Loucy (cell line): ENCODE measurements at regions not wholly inside any gene's neighbourhood (a gene's known extent, or its start where the extent isn't known, plus 50 kb on each side); places are given as distances from the start of the nearest gene placed in this dataset.

Source experiments
- H2AFZ ChIP-seq: fragments of 200-600 bp; sonication (generic); 2 replicates; pipeline ENCODE4 v1.6.0; 2016; ENCODE audit warnings: antibody characterized with exemption, mild to moderate bottlenecking, low read length, moderate library complexity
- H3F3A ChIP-seq: fragments of 200-600 bp; 2 replicates; pipeline ENCODE4 v1.6.0; 2016; ENCODE audit warnings: antibody characterized with exemption, low read depth, mild to moderate bottlenecking
- H3K27me3 ChIP-seq: fragments of 200-600 bp; sonication (generic); 2 replicates; pipeline ENCODE4 v1.6.1; 2014; ENCODE audit warnings: low read length, mild to moderate bottlenecking; ENCODE audit not compliant: insufficient read depth, poor library complexity, severe bottlenecking
- H3K36me3 ChIP-seq: fragments of 200-600 bp; sonication (generic); 2 replicates; pipeline ENCODE4 v1.6.1; 2016; ENCODE audit warnings: low read length; ENCODE audit not compliant: insufficient read depth
- H3K4me1 ChIP-seq: fragments of 200-600 bp; sonication (generic); 2 replicates; pipeline ENCODE4 v1.5.1; 2014; ENCODE audit warnings: low read length, mild to moderate bottlenecking; ENCODE audit not compliant: insufficient read depth, poor library complexity, severe bottlenecking
- H3K4me2 ChIP-seq: fragments of 200-600 bp; sonication (generic); 2 replicates; pipeline ENCODE4 v1.6.0; 2014; ENCODE audit warnings: antibody characterized with exemption, low read length, low read depth, mild to moderate bottlenecking; ENCODE audit not compliant: poor library complexity, severe bottlenecking
- H3K4me3 ChIP-seq: fragments of 200-600 bp; sonication (generic); 2 replicates; pipeline ENCODE4 v1.5.1; 2014; ENCODE audit warnings: low read length, mild to moderate bottlenecking, mixed read lengths; ENCODE audit not compliant: poor library complexity, severe bottlenecking
- H3K79me2 ChIP-seq: fragments of 200-600 bp; sonication (generic); 2 replicates; pipeline ENCODE4 v1.6.1; 2014; ENCODE audit warnings: low read length; ENCODE audit not compliant: insufficient read depth
- H3K9ac ChIP-seq: fragments of 200-600 bp; sonication (generic); 2 replicates; pipeline ENCODE4 v1.6.0; 2014; ENCODE audit warnings: mild to moderate bottlenecking, low read depth, low read length, moderate library complexity; ENCODE audit not compliant: poor library complexity, severe bottlenecking
- H3K9me2 ChIP-seq: fragments of 200-600 bp; sonication (generic); replicated peaks from 2 replicates; pipeline ENCODE4 v1.6.1; 2016; ENCODE audit warnings: low read depth, low read length, mixed read lengths
- H3K9me3 ChIP-seq: fragments of 200-600 bp; sonication (generic); 2 replicates; pipeline ENCODE4 v1.6.1; 2014; ENCODE audit warnings: mild to moderate bottlenecking, antibody characterized with exemption, low read length, low read depth; ENCODE audit not compliant: insufficient read depth
- H4K20me1 ChIP-seq: fragments of 200-600 bp; sonication (generic); 2 replicates; pipeline ENCODE4 v1.6.0; 2014; ENCODE audit warnings: antibody characterized with exemption, low read length, mild to moderate bottlenecking; ENCODE audit not compliant: insufficient read depth, poor library complexity, severe bottlenecking
- EZH2phosphoT487 ChIP-seq: fragments of 200-600 bp; IDR thresholded peaks from 2 replicates; pipeline ENCODE4 v1.6.1; 2018; ENCODE audit warnings: antibody characterized with exemption, mild to moderate bottlenecking, moderate library complexity, borderline replicate concordance
- TF ChIP-seq, protein P1 (sequence below): fragments of 200-600 bp; sonication (generic); conservative IDR thresholded peaks from 2 replicates; pipeline ENCODE4 v1.5.1; 2014; ENCODE audit warnings: mild to moderate bottlenecking, antibody characterized with exemption, low read length

DNA sequence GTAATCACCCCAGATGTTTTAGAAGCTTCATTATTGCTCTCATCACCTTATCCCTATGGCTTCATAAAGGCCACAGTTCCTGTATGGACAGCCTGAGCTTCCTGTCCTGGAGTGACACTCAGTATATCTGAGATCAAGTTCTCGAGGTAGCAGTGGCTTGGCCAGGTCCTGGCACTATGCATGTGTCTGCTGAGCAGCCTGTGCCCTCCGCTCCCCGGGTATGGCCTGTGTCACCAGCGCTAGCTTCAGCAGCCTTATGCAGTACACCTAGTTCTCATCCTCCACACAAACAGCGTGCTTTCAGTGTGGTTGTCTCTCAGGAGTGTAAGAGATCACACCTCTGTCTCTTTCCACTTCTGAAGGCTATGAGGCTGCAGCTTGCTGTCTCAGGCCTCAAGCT is 514.7 kb downstream of the DIRAS2 start:
- H3K79me2 ChIP-seq: no peaks in the 10 kb centered on the region
- H3K9me2 ChIP-seq: no peaks in the 10 kb centered on the region
- H4K20me1 ChIP-seq: no peaks in the 10 kb centered on the region
- H3K4me3 ChIP-seq: no peak overlapping the region
- no peaks in the 10 kb centered on the region for H3K4me1 ChIP-seq
- no peak overlapping the region for H3K9ac ChIP-seq
- no peaks in the 10 kb centered on the region for H3K36me3 ChIP-seq
- no peak overlapping the region for H2AFZ ChIP-seq
- H3K27me3 ChIP-seq: no peaks in the 10 kb centered on the region
- H3F3A ChIP-seq: no peaks in the 10 kb centered on the region
- no peak overlapping the region for H3K4me2 ChIP-seq
- TF ChIP-seq, protein P1, sequence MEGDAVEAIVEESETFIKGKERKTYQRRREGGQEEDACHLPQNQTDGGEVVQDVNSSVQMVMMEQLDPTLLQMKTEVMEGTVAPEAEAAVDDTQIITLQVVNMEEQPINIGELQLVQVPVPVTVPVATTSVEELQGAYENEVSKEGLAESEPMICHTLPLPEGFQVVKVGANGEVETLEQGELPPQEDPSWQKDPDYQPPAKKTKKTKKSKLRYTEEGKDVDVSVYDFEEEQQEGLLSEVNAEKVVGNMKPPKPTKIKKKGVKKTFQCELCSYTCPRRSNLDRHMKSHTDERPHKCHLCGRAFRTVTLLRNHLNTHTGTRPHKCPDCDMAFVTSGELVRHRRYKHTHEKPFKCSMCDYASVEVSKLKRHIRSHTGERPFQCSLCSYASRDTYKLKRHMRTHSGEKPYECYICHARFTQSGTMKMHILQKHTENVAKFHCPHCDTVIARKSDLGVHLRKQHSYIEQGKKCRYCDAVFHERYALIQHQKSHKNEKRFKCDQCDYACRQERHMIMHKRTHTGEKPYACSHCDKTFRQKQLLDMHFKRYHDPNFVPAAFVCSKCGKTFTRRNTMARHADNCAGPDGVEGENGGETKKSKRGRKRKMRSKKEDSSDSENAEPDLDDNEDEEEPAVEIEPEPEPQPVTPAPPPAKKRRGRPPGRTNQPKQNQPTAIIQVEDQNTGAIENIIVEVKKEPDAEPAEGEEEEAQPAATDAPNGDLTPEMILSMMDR: no peak
- no peak for TF ChIP-seq EZH2phosphoT487
- no peaks in the 10 kb centered on the region for H3K9me3 ChIP-seq

GRCh38 chr9:90128587-90129190 is 513.9 kb downstream of the DIRAS2 start:
- H3K4me2 ChIP-seq: no peak overlapping the region
- TF ChIP-seq, protein P1: no peak
- TF ChIP-seq EZH2phosphoT487: no peak
- no peaks in the 10 kb centered on the region for H3F3A ChIP-seq
- H3K9me2 ChIP-seq: no peaks in the 10 kb centered on the region
- no peak overlapping the region for H3K9ac ChIP-seq
- H3K36me3 ChIP-seq: no peaks in the 10 kb centered on the region
- no peak overlapping the region for H3K4me3 ChIP-seq
- H3K9me3 ChIP-seq: no peaks in the 10 kb centered on the region
- H3K27me3 ChIP-seq: no peaks in the 10 kb centered on the region
- no peak overlapping the region for H2AFZ ChIP-seq
- no peaks in the 10 kb centered on the region for H3K4me1 ChIP-seq
- H4K20me1 ChIP-seq: no peaks in the 10 kb centered on the region
- H3K79me2 ChIP-seq: no peaks in the 10 kb centered on the region

DNA sequence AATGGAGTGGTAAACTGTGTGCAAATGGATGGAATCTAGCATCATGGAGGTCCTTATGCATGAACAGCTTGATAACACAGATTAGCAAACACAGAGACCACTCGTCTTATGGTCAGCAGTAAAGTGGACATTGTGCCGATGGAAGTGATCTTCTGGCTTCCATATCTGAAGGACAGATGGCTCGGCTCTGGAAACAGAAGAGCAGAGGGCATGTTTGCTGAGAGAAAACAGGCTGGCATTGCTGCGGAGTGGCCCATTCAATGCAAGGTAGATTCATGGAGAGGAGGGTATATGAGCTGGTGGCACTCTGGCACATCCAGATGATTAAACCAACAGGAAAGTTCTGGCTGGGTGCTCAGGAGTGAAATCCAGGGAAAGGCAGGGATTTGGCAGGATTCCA is 513.2 kb downstream of the DIRAS2 start:
- H3K27me3 ChIP-seq: no peaks in the 10 kb centered on the region
- no peak overlapping the region for H3K4me3 ChIP-seq
- H3K9me3 ChIP-seq: no peaks in the 10 kb centered on the region
- H3K9me2 ChIP-seq: no peaks in the 10 kb centered on the region
- H3K36me3 ChIP-seq: no peaks in the 10 kb centered on the region
- no peaks in the 10 kb centered on the region for H4K20me1 ChIP-seq
- H3K9ac ChIP-seq: no peak overlapping the region
- no peaks in the 10 kb centered on the region for H3K4me1 ChIP-seq
- H3K79me2 ChIP-seq: no peaks in the 10 kb centered on the region
- no peak for TF ChIP-seq EZH2phosphoT487
- TF ChIP-seq, protein P1: no peak
- H2AFZ ChIP-seq: no peak overlapping the region
- no peaks in the 10 kb centered on the region for H3F3A ChIP-seq
- no peak overlapping the region for H3K4me2 ChIP-seq
